ENCODE measurements at regions not wholly inside any gene's neighbourhood (a gene's known extent, or its start where the extent isn't known, plus 50 kb on each side); places are given as distances from the start of the nearest gene placed in this dataset.

GRCh38 chr4:41865306-41865980 is 69.8 kb upstream of the TMEM33 start:
- no peak for FAIRE-seq
- DNase-seq (ENCODE audit: insufficient read length, low spot score) = no peak

GRCh38 chr4:41859087-41859486 is 76.1 kb upstream of the TMEM33 start:
- DNase-seq (ENCODE audit: insufficient read length, low spot score) (no peak), FAIRE-seq (no peak)

GRCh38 chr4:41857226-41857641 is 78.0 kb upstream of the TMEM33 start:
- FAIRE-seq = no peak
- no peak for DNase-seq (ENCODE audit: insufficient read length, low spot score)

- FAIRE-seq (no peak), DNase-seq (ENCODE audit: insufficient read length, low spot score) (no peak)
These were observed 78.4 kb upstream of the TMEM33 start for GRCh38 chr4:41856797-41857196.

- FAIRE-seq = no peak
These were observed 81.3 kb upstream of the TMEM33 start for GRCh38 chr4:41853973-41854372.

GRCh38 chr4:41852229-41852628 is 83.0 kb upstream of the TMEM33 start:
- FAIRE-seq (no peak), DNase-seq (ENCODE audit: insufficient read length, low spot score) (no peak)

More at GRCh38 chr4:41853973-41854372, 81.3 kb upstream of the TMEM33 start:
- DNase-seq (ENCODE audit: insufficient read length, low spot score) = no peak

GRCh38 chr4:41851621-41852020 is 83.6 kb upstream of the TMEM33 start:
- DNase-seq (ENCODE audit: insufficient read length, low spot score) (no peak), FAIRE-seq (no peak)

GRCh38 chr4:41844327-41844726 is 90.9 kb upstream of the TMEM33 start:
- no peak for DNase-seq (ENCODE audit: insufficient read length, low spot score)
- peak; percentile 20 for FAIRE-seq

GRCh38 chr4:41839916-41840854 is 91.7 kb upstream of the PHOX2B start:
- FAIRE-seq (no peak), DNase-seq (ENCODE audit: insufficient read length, low spot score) (no peak)

GRCh38 chr4:41838590-41838989 is 90.1 kb upstream of the PHOX2B start:
- DNase-seq (ENCODE audit: insufficient read length, low spot score) (no peak), FAIRE-seq (no peak)

GRCh38 chr4:41835321-41835995 is 86.9 kb upstream of the PHOX2B start:
- no peak for FAIRE-seq
- DNase-seq (ENCODE audit: insufficient read length, low spot score) = no peak

GRCh38 chr4:41832961-41833360 is 84.4 kb upstream of the PHOX2B start:
- FAIRE-seq = no peak

GRCh38 chr4:41822325-41822724 is 73.8 kb upstream of the PHOX2B start:
- DNase-seq (ENCODE audit: insufficient read length, low spot score) (no peak), FAIRE-seq (no peak)

More at GRCh38 chr4:41832961-41833360, 84.4 kb upstream of the PHOX2B start:
- DNase-seq (ENCODE audit: insufficient read length, low spot score) = no peak

- DNase-seq (ENCODE audit: insufficient read length, low spot score) (no peak), FAIRE-seq (no peak)
These were observed 71.9 kb upstream of the PHOX2B start for GRCh38 chr4:41820473-41820872.

GRCh38 chr4:41819621-41820020 is 71.1 kb upstream of the PHOX2B start:
- FAIRE-seq = no peak
- DNase-seq (ENCODE audit: insufficient read length, low spot score) = no peak

- DNase-seq (ENCODE audit: insufficient read length, low spot score) = no peak
- no peak for FAIRE-seq
These were observed 66.9 kb upstream of the PHOX2B start for GRCh38 chr4:41815473-41815872.

GRCh38 chr4:41814565-41814964 is 66.0 kb upstream of the PHOX2B start:
- FAIRE-seq (no peak), DNase-seq (ENCODE audit: insufficient read length, low spot score) (no peak)

- FAIRE-seq (no peak), DNase-seq (ENCODE audit: insufficient read length, low spot score) (no peak)
These were observed 58.3 kb upstream of the PHOX2B start for GRCh38 chr4:41806807-41807206.

- FAIRE-seq (no peak), DNase-seq (ENCODE audit: insufficient read length, low spot score) (no peak)
These were observed 54.1 kb upstream of the PHOX2B start for GRCh38 chr4:41802590-41802989.

GRCh38 chr4:41799126-41799525 is 50.6 kb upstream of the PHOX2B start:
- no peak for DNase-seq (ENCODE audit: insufficient read length, low spot score)
- FAIRE-seq = no peak
